Activated naive CD8-positive, alpha-beta T cell treated with anti-CD3 and anti-CD28 coated beads, Interleukin-2, amount 10 ng/mL, durations not matched to agents 7 days and 5 days (primary cell): ENCODE measurements at regions not wholly inside any gene's neighbourhood (a gene's known extent, or its start where the extent isn't known, plus 50 kb on each side); places are given as distances from the start of the nearest gene placed in this dataset.
"Not testable (repeated sequence)": the region's sequence is repeated elsewhere in the genome, so short reads cannot be mapped to it uniquely, and the experiment has no call there.

ENCODE experiments used
- ATAC-seq: fragments of 150-1000 bp; cut with Tn5 transposase; one replicate; pipeline ENCODE4 v1.10.0; 2021; ENCODE audit warnings: low read depth, moderate library complexity
- POLR2A ChIA-PET: fragments of 350-600 bp; sonication (Branson Sonifier 250); formaldehyde crosslinking; loops from one replicate; lab custom pipeline; 2021; ENCODE audit warnings: antibody characterized with exemption; lab: Charles Lee
- DNase-seq: peaks from one replicate; pipeline ENCODE4 v3.0.0; 2021
- H3K27ac Mint-ChIP-seq: one replicate; pipeline ENCODE4 v1.8.0; 2022; ENCODE audit warnings: mild to moderate bottlenecking, mixed read lengths
- H3K27me3 Mint-ChIP-seq: one replicate; pipeline ENCODE4 v1.8.0; 2022; ENCODE audit warnings: mild to moderate bottlenecking, moderate library complexity, mixed read lengths
- H3K36me3 Mint-ChIP-seq: one replicate; pipeline ENCODE4 v1.8.0; 2021; ENCODE audit warnings: mild to moderate bottlenecking, mixed read lengths
- H3K4me1 Mint-ChIP-seq: one replicate; pipeline ENCODE4 v1.8.0; 2021; ENCODE audit warnings: mixed read lengths
- H3K4me3 Mint-ChIP-seq: one replicate; pipeline ENCODE4 v1.8.0; 2022; ENCODE audit warnings: mild to moderate bottlenecking, moderate library complexity, mixed read lengths
- H3K9me3 Mint-ChIP-seq: one replicate; pipeline ENCODE4 v1.8.0; 2021; ENCODE audit warnings: mixed read lengths

GRCh38 chr9:40914772-40915659 lies 213.5 kb downstream of the FOXD4L6 start:
- no peak for ATAC-seq
- Mint-ChIP-seq H3K27me3 (no peaks in the 10 kb centered on the region), H3K36me3 (no peaks in the 10 kb centered on the region), H3K4me3 (no peak overlapping the region), H3K4me1 (no peaks in the 10 kb centered on the region), H3K27ac (no peak overlapping the region), H3K9me3 (peaks cover 44% of the 10 kb centered on the region)
- DNase-seq = no peak
- POLR2A ChIA-PET = no interaction called here

- no peak for DNase-seq
- Mint-ChIP-seq H3K4me1 (no peaks in the 10 kb centered on the region), H3K27ac (no peak overlapping the region), H3K27me3 (no peaks in the 10 kb centered on the region), H3K36me3 (no peaks in the 10 kb centered on the region), H3K4me3 (no peak overlapping the region), H3K9me3 (peaks cover 45% of the 10 kb centered on the region)
- POLR2A ChIA-PET = no interaction called here
- no peak for ATAC-seq
Measured at GRCh38 chr9:40913928-40914673, 214.4 kb downstream of the FOXD4L6 start.

- ATAC-seq (no peak), DNase-seq (no peak)
- no peaks in the 10 kb centered on the region for H3K27me3 Mint-ChIP-seq
- POLR2A ChIA-PET = no interaction called here
- H3K4me1 Mint-ChIP-seq = no peaks in the 10 kb centered on the region
- no peak overlapping the region for H3K4me3 Mint-ChIP-seq
- no peaks in the 10 kb centered on the region for H3K36me3 Mint-ChIP-seq
- H3K9me3 Mint-ChIP-seq = peaks cover 44% of the 10 kb centered on the region
- no peak overlapping the region for H3K27ac Mint-ChIP-seq
Measured at GRCh38 chr9:40913096-40913719, 215.3 kb downstream of the FOXD4L6 start.

GRCh38 chr9:40912679-40913078 lies 215.8 kb downstream of the FOXD4L6 start:
- H3K36me3 Mint-ChIP-seq, POLR2A ChIA-PET, H3K4me3 Mint-ChIP-seq, H3K27ac Mint-ChIP-seq, DNase-seq, H3K4me1 Mint-ChIP-seq, ATAC-seq, H3K27me3 Mint-ChIP-seq: not testable (repeated sequence)
- H3K9me3 Mint-ChIP-seq = peaks cover 45% of the 10 kb centered on the region

- H3K36me3 Mint-ChIP-seq = no peaks in the 10 kb centered on the region
- no peak for DNase-seq
- peaks cover 48% of the 10 kb centered on the region for H3K9me3 Mint-ChIP-seq
- no peaks in the 10 kb centered on the region for H3K27me3 Mint-ChIP-seq
- H3K4me1 Mint-ChIP-seq = no peaks in the 10 kb centered on the region
- ATAC-seq = no peak
- no peak overlapping the region for H3K4me3 Mint-ChIP-seq
- H3K27ac Mint-ChIP-seq = no peak overlapping the region
- POLR2A ChIA-PET = no interaction called here
Measured at GRCh38 chr9:40911647-40912046, 216.8 kb downstream of the FOXD4L6 start.

- H3K4me1 Mint-ChIP-seq, H3K4me3 Mint-ChIP-seq, H3K27ac Mint-ChIP-seq, POLR2A ChIA-PET, H3K36me3 Mint-ChIP-seq, H3K27me3 Mint-ChIP-seq, ATAC-seq, DNase-seq: not testable (repeated sequence)
- peaks cover 50% of the 10 kb centered on the region for H3K9me3 Mint-ChIP-seq
Measured at GRCh38 chr9:40910995-40911394, 217.5 kb downstream of the FOXD4L6 start.

- H3K36me3 Mint-ChIP-seq = no peaks in the 10 kb centered on the region
- peaks cover 47% of the 10 kb centered on the region for H3K9me3 Mint-ChIP-seq
- no peak for DNase-seq
- POLR2A ChIA-PET = no interaction called here
- no peak for ATAC-seq
- no peak overlapping the region for H3K4me3 Mint-ChIP-seq
- no peaks in the 10 kb centered on the region for H3K27me3 Mint-ChIP-seq
- H3K4me1 Mint-ChIP-seq = no peaks in the 10 kb centered on the region
- no peak overlapping the region for H3K27ac Mint-ChIP-seq
Measured at GRCh38 chr9:40909821-40910220, 218.7 kb downstream of the FOXD4L6 start.

GRCh38 chr9:40909111-40909510 lies 219.4 kb downstream of the FOXD4L6 start:
- H3K4me3 Mint-ChIP-seq, H3K27me3 Mint-ChIP-seq, H3K36me3 Mint-ChIP-seq, ATAC-seq, H3K27ac Mint-ChIP-seq, POLR2A ChIA-PET, H3K4me1 Mint-ChIP-seq, DNase-seq: not testable (repeated sequence)
- H3K9me3 Mint-ChIP-seq = peaks cover 48% of the 10 kb centered on the region

GRCh38 chr9:40907657-40908624 lies 220.5 kb downstream of the FOXD4L6 start:
- POLR2A ChIA-PET = no interaction called here
- Mint-ChIP-seq H3K36me3 (no peaks in the 10 kb centered on the region), H3K4me3 (no peak overlapping the region)

GRCh38 chr9:40906879-40907278 lies 221.6 kb downstream of the FOXD4L6 start:
- DNase-seq, H3K27me3 Mint-ChIP-seq, ATAC-seq, H3K4me1 Mint-ChIP-seq, POLR2A ChIA-PET, H3K27ac Mint-ChIP-seq, H3K36me3 Mint-ChIP-seq, H3K4me3 Mint-ChIP-seq: not testable (repeated sequence)
- H3K9me3 Mint-ChIP-seq = peaks cover 47% of the 10 kb centered on the region

More at GRCh38 chr9:40907657-40908624, 220.5 kb downstream of the FOXD4L6 start:
- no peaks in the 10 kb centered on the region for H3K27me3 Mint-ChIP-seq
- no peaks in the 10 kb centered on the region for H3K4me1 Mint-ChIP-seq
- no peak overlapping the region for H3K27ac Mint-ChIP-seq
- DNase-seq (no peak), ATAC-seq (no peak)
- peaks cover 46% of the 10 kb centered on the region for H3K9me3 Mint-ChIP-seq

- DNase-seq, H3K36me3 Mint-ChIP-seq, H3K27ac Mint-ChIP-seq, H3K4me1 Mint-ChIP-seq, H3K27me3 Mint-ChIP-seq, POLR2A ChIA-PET, ATAC-seq, H3K4me3 Mint-ChIP-seq: not testable (repeated sequence)
- H3K9me3 Mint-ChIP-seq = peaks cover 68% of the 10 kb centered on the region
Measured at GRCh38 chr9:40892315-40892714, 236.2 kb downstream of the FOXD4L6 start.

- H3K27ac Mint-ChIP-seq, POLR2A ChIA-PET, ATAC-seq, H3K4me1 Mint-ChIP-seq, DNase-seq, H3K4me3 Mint-ChIP-seq, H3K36me3 Mint-ChIP-seq, H3K27me3 Mint-ChIP-seq: not testable (repeated sequence)
- peaks cover 49% of the 10 kb centered on the region for H3K9me3 Mint-ChIP-seq
Measured at GRCh38 chr9:40885858-40886257, 242.6 kb downstream of the FOXD4L6 start.
